ENCODE measurements at regions not wholly inside any gene's neighbourhood (a gene's known extent, or its start where the extent isn't known, plus 50 kb on each side); places are given as distances from the start of the nearest gene placed in this dataset.

DNA sequence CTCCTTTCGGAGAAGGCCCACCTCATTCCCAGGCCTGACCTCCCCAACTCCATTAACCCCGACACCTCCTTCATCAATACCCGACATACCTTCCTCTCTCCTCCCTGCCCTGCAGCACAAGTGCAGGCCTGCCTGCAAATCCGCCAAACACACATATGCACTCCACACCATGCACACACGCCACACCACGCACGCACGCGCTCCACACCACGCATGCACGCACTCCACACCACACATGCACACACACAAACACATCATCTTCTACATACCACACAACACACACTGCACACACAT, 629.6 kb downstream of the TBC1D22A start:
- TF ChIP-seq POLR2AphosphoS5 (IDR thresholded peaks at IDR 0.05; ENCODE audit: borderline replicate concordance, low read depth, low read length) = no peak
- TF ChIP-seq FOXP2 (optimal IDR thresholded peaks at IDR 0.05; ENCODE audit: control extremely low read depth, extremely low read length, insufficient read depth) = no peak
- TF ChIP-seq EZH2 (IDR thresholded peaks at IDR 0.05) = no peak
